ENCODE measurements at regions not wholly inside any gene's neighbourhood (a gene's known extent, or its start where the extent isn't known, plus 50 kb on each side); places are given as distances from the start of the nearest gene placed in this dataset.
"Not testable (repeated sequence)": the region's sequence is repeated elsewhere in the genome, so short reads cannot be mapped to it uniquely, and the experiment has no call there.

GRCh38 chr2:52289741-52290140 is 1257.8 kb upstream of the NRXN1 start:
- DNase-seq (ENCODE audit: low read depth in 6 of 9, low spot score in 9 of 9), result no peak
- Histone ChIP-seq H3K27ac (ENCODE audit: low read depth in 1 of 2, low read length in 1 of 2) (no peak overlapping the region), H3K9me3 (ENCODE audit: control insufficient read depth in 2 of 2, insufficient read depth in 1 of 2, low read length in 1 of 2) (peaks cover 0 to 6% of the 10 kb centered on the region in 2 donors), H3K4me3 (ENCODE audit: low read length in 2 of 2) (no peak overlapping the region), H3K36me3 (ENCODE audit: control insufficient read depth in 2 of 2, insufficient read depth in 2 of 2, low read length in 1 of 2) (no peaks in the 10 kb centered on the region), H3K4me1 (ENCODE audit: control insufficient read depth in 2 of 2, insufficient read depth in 2 of 2, low read length in 2 of 2) (no peaks in the 10 kb centered on the region), H3K27me3 (ENCODE audit: control insufficient read depth in 2 of 2, insufficient read depth in 1 of 2, low read length in 1 of 2) (no peaks in the 10 kb centered on the region)

- Histone ChIP-seq H3K4me3 (ENCODE audit: low read length in 2 of 2) (no peak overlapping the region), H3K27ac (ENCODE audit: low read depth in 1 of 2, low read length in 1 of 2) (no peak overlapping the region), H3K36me3 (ENCODE audit: control insufficient read depth in 2 of 2, insufficient read depth in 2 of 2, low read length in 1 of 2) (no peaks in the 10 kb centered on the region), H3K9me3 (ENCODE audit: control insufficient read depth in 2 of 2, insufficient read depth in 1 of 2, low read length in 1 of 2) (peaks cover 0 to 6% of the 10 kb centered on the region in 2 donors), H3K4me1 (ENCODE audit: control insufficient read depth in 2 of 2, insufficient read depth in 2 of 2, low read length in 2 of 2) (no peaks in the 10 kb centered on the region), H3K27me3 (ENCODE audit: control insufficient read depth in 2 of 2, insufficient read depth in 1 of 2, low read length in 1 of 2) (no peaks in the 10 kb centered on the region)
- no peak for DNase-seq (ENCODE audit: low read depth in 6 of 9, low spot score in 9 of 9)
These were observed 1256.7 kb upstream of the NRXN1 start for GRCh38 chr2:52288596-52288995.

- DNase-seq (ENCODE audit: low read depth in 6 of 9, low spot score in 9 of 9), result no peak
- no peaks in the 10 kb centered on the region for H3K36me3 ChIP-seq (ENCODE audit: control insufficient read depth in 2 of 2, insufficient read depth in 2 of 2, low read length in 1 of 2)
- H3K27me3 ChIP-seq (ENCODE audit: control insufficient read depth in 2 of 2, insufficient read depth in 1 of 2, low read length in 1 of 2), result no peaks in the 10 kb centered on the region
- no peaks in the 10 kb centered on the region for H3K9me3 ChIP-seq (ENCODE audit: control insufficient read depth in 2 of 2, insufficient read depth in 1 of 2, low read length in 1 of 2)
- H3K27ac ChIP-seq (ENCODE audit: low read depth in 1 of 2, low read length in 1 of 2), result no peak overlapping the region
- H3K4me3 ChIP-seq (ENCODE audit: low read length in 2 of 2), result no peak overlapping the region
- 98% methylated on average over 3 of the region's 3 CpGs for WGBS
- H3K4me1 ChIP-seq (ENCODE audit: control insufficient read depth in 2 of 2, insufficient read depth in 2 of 2, low read length in 2 of 2), result no peaks in the 10 kb centered on the region
These were observed 1238.0 kb upstream of the NRXN1 start for GRCh38 chr2:52269696-52270485.

GRCh38 chr2:52264911-52265310 is 1233.0 kb upstream of the NRXN1 start:
- Histone ChIP-seq H3K27ac (ENCODE audit: low read depth in 1 of 2, low read length in 1 of 2) (no peak overlapping the region), H3K27me3 (ENCODE audit: control insufficient read depth in 2 of 2, insufficient read depth in 1 of 2, low read length in 1 of 2) (no peaks in the 10 kb centered on the region), H3K9me3 (ENCODE audit: control insufficient read depth in 2 of 2, insufficient read depth in 1 of 2, low read length in 1 of 2) (peaks cover 0 to 7% of the 10 kb centered on the region in 2 donors), H3K36me3 (ENCODE audit: control insufficient read depth in 2 of 2, insufficient read depth in 2 of 2, low read length in 1 of 2) (no peaks in the 10 kb centered on the region), H3K4me3 (ENCODE audit: low read length in 2 of 2) (no peak overlapping the region), H3K4me1 (ENCODE audit: control insufficient read depth in 2 of 2, insufficient read depth in 2 of 2, low read length in 2 of 2) (no peaks in the 10 kb centered on the region)
- WGBS, result 94% methylated on average over 2 of the region's 2 CpGs
- DNase-seq (ENCODE audit: low read depth in 6 of 9, low spot score in 9 of 9), result no peak

- DNase-seq (ENCODE audit: low read depth in 6 of 9, low spot score in 9 of 9), result no peak
- no peak overlapping the region for H3K4me3 ChIP-seq (ENCODE audit: low read length in 2 of 2)
- no peaks in the 10 kb centered on the region for H3K27me3 ChIP-seq (ENCODE audit: control insufficient read depth in 2 of 2, insufficient read depth in 1 of 2, low read length in 1 of 2)
- H3K36me3 ChIP-seq (ENCODE audit: control insufficient read depth in 2 of 2, insufficient read depth in 2 of 2, low read length in 1 of 2), result no peaks in the 10 kb centered on the region
- WGBS, result 94% methylated on average over 3 of the region's 3 CpGs
- H3K4me1 ChIP-seq (ENCODE audit: control insufficient read depth in 2 of 2, insufficient read depth in 2 of 2, low read length in 2 of 2), result no peaks in the 10 kb centered on the region
- H3K9me3 ChIP-seq (ENCODE audit: control insufficient read depth in 2 of 2, insufficient read depth in 1 of 2, low read length in 1 of 2), result peaks cover 0 to 7% of the 10 kb centered on the region in 2 donors
- H3K27ac ChIP-seq (ENCODE audit: low read depth in 1 of 2, low read length in 1 of 2), result no peak overlapping the region
These were observed 1232.6 kb upstream of the NRXN1 start for GRCh38 chr2:52264488-52264887.

- H3K27ac ChIP-seq (ENCODE audit: low read depth in 1 of 2, low read length in 1 of 2), result no peak overlapping the region
- 68% methylated on average over 1 of the region's 1 CpG for WGBS
- DNase-seq (ENCODE audit: low read depth in 6 of 9, low spot score in 9 of 9), result no peak
- no peaks in the 10 kb centered on the region for H3K4me1 ChIP-seq (ENCODE audit: control insufficient read depth in 2 of 2, insufficient read depth in 2 of 2, low read length in 2 of 2)
- H3K36me3 ChIP-seq (ENCODE audit: control insufficient read depth in 2 of 2, insufficient read depth in 2 of 2, low read length in 1 of 2), result no peaks in the 10 kb centered on the region
- H3K4me3 ChIP-seq (ENCODE audit: low read length in 2 of 2), result no peak overlapping the region
- no peaks in the 10 kb centered on the region for H3K27me3 ChIP-seq (ENCODE audit: control insufficient read depth in 2 of 2, insufficient read depth in 1 of 2, low read length in 1 of 2)
- H3K9me3 ChIP-seq (ENCODE audit: control insufficient read depth in 2 of 2, insufficient read depth in 1 of 2, low read length in 1 of 2), result peaks cover 0 to 7% of the 10 kb centered on the region in 2 donors
These were observed 1229.0 kb upstream of the NRXN1 start for GRCh38 chr2:52260904-52261303.

- not testable (repeated sequence) for H3K4me1 ChIP-seq (ENCODE audit: control insufficient read depth in 2 of 2, insufficient read depth in 2 of 2, low read length in 2 of 2); H3K27me3 ChIP-seq (ENCODE audit: control insufficient read depth in 2 of 2, insufficient read depth in 1 of 2, low read length in 1 of 2); H3K4me3 ChIP-seq (ENCODE audit: low read length in 2 of 2); H3K9me3 ChIP-seq (ENCODE audit: control insufficient read depth in 2 of 2, insufficient read depth in 1 of 2, low read length in 1 of 2); DNase-seq (ENCODE audit: low read depth in 6 of 9, low spot score in 9 of 9); H3K27ac ChIP-seq (ENCODE audit: low read depth in 1 of 2, low read length in 1 of 2); H3K36me3 ChIP-seq (ENCODE audit: control insufficient read depth in 2 of 2, insufficient read depth in 2 of 2, low read length in 1 of 2)
- WGBS, result 96% methylated on average over 11 of the region's 11 CpGs
These were observed 1227.0 kb upstream of the NRXN1 start for GRCh38 chr2:52258967-52259366.

GRCh38 chr2:52258038-52258437 is 1226.1 kb upstream of the NRXN1 start:
- Histone ChIP-seq H3K27me3 (ENCODE audit: control insufficient read depth in 2 of 2, insufficient read depth in 1 of 2, low read length in 1 of 2) (no peaks in the 10 kb centered on the region), H3K4me3 (ENCODE audit: low read length in 2 of 2) (no peak overlapping the region), H3K9me3 (ENCODE audit: control insufficient read depth in 2 of 2, insufficient read depth in 1 of 2, low read length in 1 of 2) (peaks cover 0 to 8% of the 10 kb centered on the region in 2 donors), H3K4me1 (ENCODE audit: control insufficient read depth in 2 of 2, insufficient read depth in 2 of 2, low read length in 2 of 2) (no peaks in the 10 kb centered on the region), H3K36me3 (ENCODE audit: control insufficient read depth in 2 of 2, insufficient read depth in 2 of 2, low read length in 1 of 2) (no peaks in the 10 kb centered on the region), H3K27ac (ENCODE audit: low read depth in 1 of 2, low read length in 1 of 2) (no peak overlapping the region)
- WGBS, result 93% methylated on average over 1 of the region's 1 CpG
- DNase-seq (ENCODE audit: low read depth in 6 of 9, low spot score in 9 of 9), result no peak

GRCh38 chr2:52253416-52253980 is 1221.6 kb upstream of the NRXN1 start:
- no peak overlapping the region for H3K27ac ChIP-seq (ENCODE audit: low read depth in 1 of 2, low read length in 1 of 2)
- H3K36me3 ChIP-seq (ENCODE audit: control insufficient read depth in 2 of 2, insufficient read depth in 2 of 2, low read length in 1 of 2), result no peaks in the 10 kb centered on the region
- peaks cover 0 to 5% of the 10 kb centered on the region in 2 donors for H3K9me3 ChIP-seq (ENCODE audit: control insufficient read depth in 2 of 2, insufficient read depth in 1 of 2, low read length in 1 of 2)
- H3K27me3 ChIP-seq (ENCODE audit: control insufficient read depth in 2 of 2, insufficient read depth in 1 of 2, low read length in 1 of 2), result no peaks in the 10 kb centered on the region
- H3K4me1 ChIP-seq (ENCODE audit: control insufficient read depth in 2 of 2, insufficient read depth in 2 of 2, low read length in 2 of 2), result no peaks in the 10 kb centered on the region
- no peak for DNase-seq (ENCODE audit: low read depth in 6 of 9, low spot score in 9 of 9)
- no peak overlapping the region for H3K4me3 ChIP-seq (ENCODE audit: low read length in 2 of 2)
- 92% methylated on average over 5 of the region's 5 CpGs for WGBS
